ENCODE measurements at regions not wholly inside any gene's neighbourhood (a gene's known extent, or its start where the extent isn't known, plus 50 kb on each side); places are given as distances from the start of the nearest gene placed in this dataset.
"Not testable (repeated sequence)": the region's sequence is repeated elsewhere in the genome, so short reads cannot be mapped to it uniquely, and the experiment has no call there.

DNA sequence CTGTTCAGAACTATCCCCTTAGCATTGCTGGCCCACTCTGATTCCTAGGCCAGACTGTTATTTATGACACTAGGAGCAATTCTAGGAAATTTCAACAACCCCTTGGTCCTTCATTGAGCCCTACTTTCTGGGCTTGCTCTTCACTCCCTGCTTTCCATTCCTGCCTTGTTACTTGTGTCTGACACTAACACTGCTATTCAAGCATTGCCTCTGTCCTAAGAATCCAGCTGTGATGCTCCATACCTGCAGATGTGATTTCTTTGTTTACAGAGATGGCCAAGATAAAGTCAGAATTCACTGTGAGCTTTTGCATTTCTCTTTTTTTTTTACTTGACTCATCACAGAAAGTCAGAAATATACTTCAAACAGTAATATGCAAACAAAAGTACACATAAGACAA, 377.2 kb upstream of the GOT2 start:
- DNase-seq, result no peak

DNA sequence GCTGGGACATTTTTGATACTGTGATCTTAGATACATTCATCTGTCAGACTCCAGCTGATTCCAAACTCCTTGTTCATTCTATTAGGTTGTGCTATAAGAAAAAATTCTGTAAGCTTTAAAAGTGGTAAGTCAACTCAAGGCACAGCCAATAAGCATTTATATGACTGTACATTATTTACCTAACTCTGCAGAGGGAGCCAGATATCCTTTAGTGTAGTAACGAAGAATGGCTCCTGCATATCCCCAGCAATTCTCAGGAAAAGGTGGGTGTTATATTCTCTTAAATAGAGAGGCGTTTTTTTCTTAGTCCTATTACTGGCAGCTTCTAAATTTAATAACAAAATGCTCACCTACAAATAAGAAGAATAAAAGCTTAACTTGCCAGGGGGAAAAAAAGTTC, 374.3 kb upstream of the GOT2 start:
- no peak for DNase-seq

DNA sequence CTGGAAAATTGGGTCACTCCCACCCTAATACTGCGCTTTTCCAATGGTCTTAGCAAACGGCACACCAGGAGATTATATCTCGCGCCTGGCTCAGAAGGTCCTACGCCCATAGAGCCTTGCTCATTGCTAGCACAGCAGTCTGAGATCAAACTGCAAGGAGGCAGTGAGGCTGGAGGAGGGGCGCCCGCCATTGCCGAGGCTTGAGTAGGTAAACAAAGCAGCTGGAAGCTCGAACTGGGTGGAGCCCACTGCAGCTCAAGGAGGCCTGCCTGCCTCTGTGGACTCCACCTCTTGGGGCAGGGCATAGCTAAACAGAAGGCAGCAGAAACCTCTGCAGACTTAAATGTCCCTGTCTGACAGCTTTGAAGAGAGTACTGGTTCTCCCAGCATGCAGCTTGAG, 362.6 kb upstream of the GOT2 start:
- not testable (repeated sequence) for DNase-seq

GRCh38 chr16:59090541-59090940, 356.4 kb upstream of the GOT2 start:
- DNase-seq, result no peak

GRCh38 chr16:59088431-59088830, 354.3 kb upstream of the GOT2 start:
- DNase-seq, result no peak

- no peak for DNase-seq
These were observed 353.5 kb upstream of the GOT2 start for GRCh38 chr16:59087641-59088040.

GRCh38 chr16:59067205-59067604, 333.1 kb upstream of the GOT2 start:
- DNase-seq, result no peak

DNA sequence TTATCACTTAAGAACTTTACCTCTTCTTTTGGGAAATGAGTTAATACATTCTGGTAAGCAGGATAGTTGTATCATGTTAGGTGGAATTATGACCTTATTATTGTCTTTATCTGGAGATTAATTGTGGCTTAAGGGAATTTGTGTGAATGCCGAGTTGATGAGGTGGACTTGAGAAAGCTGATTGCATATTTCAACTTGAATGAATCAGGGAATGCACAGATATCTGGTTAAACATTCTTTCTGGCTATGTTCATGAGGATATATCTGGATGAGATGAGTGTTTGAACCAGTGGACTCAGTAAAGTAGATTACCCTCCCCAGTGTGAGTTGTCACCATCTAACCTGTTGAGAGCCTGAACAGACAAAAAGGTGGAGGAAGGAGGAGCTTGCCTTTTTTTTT, 326.1 kb upstream of the GOT2 start:
- no peak for DNase-seq

DNA sequence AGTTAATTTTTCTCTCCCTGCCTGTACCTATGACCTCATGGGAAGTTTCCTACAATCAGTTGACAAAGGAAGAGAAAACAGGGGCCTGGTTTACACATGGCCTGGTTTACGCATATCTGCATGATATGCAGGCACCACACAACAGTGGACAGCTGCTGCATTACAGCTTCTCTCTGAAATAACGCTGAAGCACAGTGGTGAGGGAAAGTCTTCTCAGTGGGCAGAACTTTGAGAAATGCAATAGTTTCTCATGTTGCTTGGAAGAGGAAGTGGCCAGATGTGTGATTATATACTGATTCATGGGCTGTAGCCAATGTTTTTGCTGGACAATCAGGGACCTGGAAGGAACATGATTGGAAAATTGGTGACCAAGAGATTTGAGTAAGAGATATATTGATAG, 324.1 kb upstream of the GOT2 start:
- DNase-seq, result no peak

GRCh38 chr16:59053911-59054310, 319.8 kb upstream of the GOT2 start:
- no peak for DNase-seq

DNA sequence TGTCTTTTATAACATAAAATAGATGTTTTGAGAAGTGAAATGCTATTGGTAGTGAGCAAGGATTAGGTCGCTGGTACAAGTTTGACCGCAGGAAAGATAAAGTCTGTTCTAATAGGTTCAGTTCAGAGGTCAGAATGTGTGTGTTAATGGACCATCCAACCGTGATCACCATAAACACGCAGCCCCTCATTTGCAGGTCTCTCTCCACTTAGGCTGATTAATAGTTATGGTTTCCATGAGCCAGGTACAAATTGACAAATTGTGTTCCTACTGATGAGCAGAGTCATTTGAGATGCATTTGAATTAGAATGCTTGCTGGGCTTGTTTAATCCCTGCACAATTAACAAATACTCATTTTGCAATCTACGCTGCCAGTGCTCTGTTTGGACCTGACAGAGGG, 318.1 kb upstream of the GOT2 start:
- DNase-seq, result no peak

DNA sequence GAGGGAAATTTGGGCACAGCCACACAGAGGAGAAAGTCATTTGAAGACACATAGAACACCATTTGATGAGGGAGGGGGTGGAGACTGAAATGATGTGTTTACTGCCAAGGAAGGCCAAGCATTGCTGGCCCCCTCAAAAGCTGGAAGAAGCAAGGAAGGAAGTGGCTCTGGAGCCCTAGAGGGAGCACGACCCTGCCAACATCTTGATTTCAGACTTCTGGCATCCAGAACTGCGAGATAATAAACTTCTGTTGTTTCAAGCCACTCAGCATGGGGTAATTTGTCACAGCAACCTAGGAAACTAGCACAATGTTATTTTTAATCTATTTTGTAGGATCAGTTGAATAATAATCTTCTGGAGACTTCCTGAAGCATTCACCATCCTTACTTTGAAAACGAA, 314.8 kb upstream of the GOT2 start:
- no peak for DNase-seq

DNA sequence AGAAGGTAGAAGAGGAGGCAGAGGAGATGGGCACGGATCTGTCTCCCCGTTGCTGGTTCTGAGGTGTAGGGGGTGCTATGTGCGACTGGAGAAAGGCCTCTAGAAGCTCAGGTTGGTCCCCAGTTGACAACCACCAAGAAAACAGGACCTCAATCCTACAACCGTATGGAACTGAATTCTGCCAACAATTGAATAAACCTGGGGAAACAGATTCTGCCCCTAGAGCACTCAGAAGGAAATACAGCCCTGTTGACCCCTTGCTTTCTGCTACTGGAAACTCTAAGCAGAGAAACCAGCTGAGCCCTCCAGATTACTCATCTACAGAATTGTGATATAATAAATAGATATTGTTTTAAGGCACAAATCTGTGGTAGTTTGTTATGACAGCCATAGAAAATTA, 313.0 kb upstream of the GOT2 start:
- DNase-seq, result no peak

DNA sequence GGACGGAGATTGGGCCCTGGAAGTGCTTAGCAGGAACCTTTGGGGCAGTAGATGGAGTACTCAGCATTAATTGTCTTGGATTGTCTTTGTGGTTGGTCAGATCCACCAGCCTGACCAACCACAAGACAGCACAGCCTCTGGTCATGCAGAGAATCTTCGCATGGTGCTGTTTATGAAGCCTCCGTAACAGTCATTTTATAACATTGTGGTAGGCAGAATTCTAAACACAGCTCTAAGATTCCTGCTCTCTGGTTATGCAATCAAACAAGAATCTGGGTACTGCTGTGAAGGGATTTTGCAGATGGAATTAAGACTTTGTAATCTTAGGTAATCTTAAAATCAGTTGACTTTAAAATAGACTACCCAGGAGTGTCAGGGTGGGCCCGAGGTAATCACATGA, 312.2 kb upstream of the GOT2 start:
- no peak for DNase-seq

DNA sequence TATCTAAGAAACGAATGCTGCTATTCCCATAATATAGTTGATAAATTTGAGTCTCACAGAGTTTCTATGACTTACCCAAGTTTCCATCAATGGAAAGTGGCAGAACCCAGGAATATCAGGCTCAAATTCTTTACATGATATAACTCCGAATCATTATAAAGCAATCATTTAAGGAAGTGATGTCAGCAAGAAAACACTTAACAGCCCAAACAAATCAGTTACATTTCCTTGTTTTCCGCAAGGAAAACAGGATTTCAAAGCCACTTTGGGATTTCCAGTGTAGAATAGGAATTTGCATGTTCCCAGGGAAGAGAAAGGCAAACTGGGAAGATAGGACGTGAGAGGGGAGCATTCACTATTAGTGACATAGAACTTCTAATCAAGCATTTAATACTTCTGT, 311.4 kb upstream of the GOT2 start:
- no peak for DNase-seq

DNA sequence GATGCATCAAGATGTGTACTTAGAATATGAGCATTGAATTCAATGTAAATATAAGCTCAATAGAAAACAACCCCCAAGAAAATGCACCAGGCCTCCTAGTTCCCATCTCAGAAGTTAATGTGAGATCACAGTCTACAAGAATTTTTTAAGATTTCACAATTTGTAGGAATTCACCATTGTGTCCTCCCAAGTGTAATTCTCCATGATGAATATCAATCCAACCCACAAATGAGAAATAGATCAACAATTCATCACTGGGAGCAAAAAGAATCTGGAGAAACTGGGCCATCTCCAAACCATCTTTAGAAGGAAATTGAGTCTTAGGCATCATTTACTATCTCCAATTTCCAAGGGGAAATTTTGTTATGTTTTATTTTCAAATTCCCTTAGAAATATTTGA, 310.5 kb upstream of the GOT2 start:
- DNase-seq, result no peak

- no peak for DNase-seq
These were observed 308.2 kb upstream of the GOT2 start for GRCh38 chr16:59042301-59042700.

DNA sequence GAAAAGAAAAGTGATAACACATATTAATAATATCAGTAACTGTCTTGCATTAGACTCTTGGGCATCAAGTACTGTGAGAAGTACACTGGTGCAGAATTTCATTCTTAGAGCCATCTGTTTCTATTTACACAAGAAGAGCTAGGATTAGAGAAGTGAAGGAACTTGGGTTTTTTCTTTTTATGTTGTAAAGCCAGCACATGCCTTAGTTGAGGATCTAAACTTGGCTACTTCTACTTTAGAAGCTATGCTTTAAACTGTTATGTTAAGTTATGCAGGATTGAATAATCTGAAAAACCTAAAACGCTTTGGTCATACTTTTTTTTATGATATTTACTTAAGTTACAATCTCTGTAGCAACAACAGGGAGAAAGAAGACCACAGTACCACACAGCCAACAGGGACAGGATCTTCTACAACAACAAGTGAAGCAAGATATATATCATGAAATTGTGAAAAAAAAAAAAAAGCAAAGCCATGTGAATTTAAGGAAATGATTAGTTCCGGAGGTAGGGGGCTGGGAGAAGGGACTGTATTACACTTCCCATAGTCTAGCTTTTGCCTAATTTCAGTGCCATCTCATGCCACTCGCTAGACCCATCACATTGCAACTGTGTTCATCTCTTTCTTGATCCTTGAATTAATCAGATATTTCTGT, 305.1 kb upstream of the GOT2 start:
- DNase-seq, result no peak

- no peak for DNase-seq
These were observed 296.9 kb upstream of the GOT2 start for GRCh38 chr16:59030923-59031485.

DNA sequence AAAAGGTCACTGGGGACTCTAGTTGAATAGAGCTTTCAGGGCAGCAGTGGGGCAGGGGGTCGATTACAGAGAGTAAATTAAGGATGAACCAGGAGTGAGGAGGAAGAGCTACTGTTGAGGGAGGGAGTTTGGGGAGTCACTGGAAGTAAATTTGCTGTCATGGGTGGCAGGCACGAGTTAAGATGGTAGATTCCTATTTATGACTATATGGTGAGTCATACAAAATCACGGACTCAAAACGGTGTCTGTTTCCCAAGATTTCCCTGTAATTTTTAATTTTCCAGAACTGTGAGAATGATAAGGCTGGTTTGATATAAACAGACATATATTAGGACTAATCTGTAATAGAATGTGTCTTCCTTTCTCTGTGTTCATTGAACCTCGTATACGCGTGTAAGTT, 287.6 kb upstream of the GOT2 start:
- no peak for DNase-seq

GRCh38 chr16:59013930-59014329, 279.8 kb upstream of the GOT2 start:
- no peak for DNase-seq

DNA sequence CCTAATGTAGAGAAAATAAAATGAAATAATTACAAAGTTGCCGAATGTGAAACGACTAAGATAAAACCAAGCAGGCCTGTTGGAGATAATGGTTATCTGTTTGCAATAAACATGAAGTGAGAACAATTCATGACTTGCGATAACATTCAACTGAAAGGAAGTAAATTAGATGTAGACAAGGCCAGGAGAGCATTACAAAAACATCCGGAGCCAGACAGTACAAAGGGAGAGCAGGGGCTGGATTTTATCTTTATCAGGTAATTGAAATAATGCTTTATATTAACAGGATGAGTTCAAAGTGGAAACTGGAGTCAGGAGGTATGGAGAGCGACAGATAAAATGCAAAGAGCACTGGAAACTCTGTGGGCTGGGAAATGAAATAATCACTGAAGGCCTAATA, 265.6 kb upstream of the GOT2 start:
- no peak for DNase-seq

- DNase-seq, result not testable (repeated sequence)
These were observed 258.6 kb upstream of the GOT2 start for GRCh38 chr16:58992755-58993154.

DNA sequence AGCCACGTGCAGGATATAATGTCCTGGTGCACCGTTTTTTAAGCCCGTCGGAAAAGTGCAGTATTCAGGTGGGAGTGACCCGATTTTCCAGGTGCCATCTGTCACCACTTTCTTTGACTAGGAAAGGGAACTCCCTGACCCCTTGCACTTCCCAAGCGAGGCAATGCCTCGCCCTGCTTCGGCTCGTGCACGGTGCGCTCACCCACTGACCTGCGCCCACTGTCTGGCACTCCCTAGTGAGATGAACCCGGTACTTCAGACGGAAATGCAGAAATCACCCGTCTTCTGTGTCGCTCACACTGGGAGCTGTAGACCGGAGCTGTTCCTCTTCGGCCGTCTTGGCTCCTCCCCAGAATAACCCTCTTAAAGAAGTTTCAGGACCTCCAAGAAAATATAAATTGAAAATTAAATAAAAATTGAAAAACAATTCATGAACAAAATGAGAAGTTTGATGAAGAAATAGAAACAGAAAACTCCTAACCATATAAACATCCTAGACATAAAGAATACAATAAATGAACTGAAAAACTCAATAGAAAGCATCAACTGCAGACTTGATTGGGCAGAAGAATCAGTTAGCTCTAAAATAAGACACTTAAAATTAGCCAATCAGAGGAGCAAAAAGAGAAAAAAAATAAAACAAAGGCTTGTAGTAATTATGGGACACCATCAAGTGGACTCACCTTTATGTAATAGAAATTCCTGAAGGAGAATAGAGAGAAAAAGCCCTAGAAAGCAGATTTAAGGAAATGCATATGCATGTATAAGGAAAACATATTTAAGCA, 249.3 kb upstream of the GOT2 start:
- DNase-seq, result not testable (repeated sequence)

GRCh38 chr16:58970775-58971174, 236.7 kb upstream of the GOT2 start:
- no peak for DNase-seq

Data from islet precursor cell (in vitro differentiated cells).